DMS 273 (cell line): ENCODE measurements at regions not wholly inside any gene's neighbourhood (a gene's known extent, or its start where the extent isn't known, plus 50 kb on each side); places are given as distances from the start of the nearest gene placed in this dataset.

Experiments
- DNase-seq: peaks from one replicate; lab custom pipeline; 2025; ENCODE audit not compliant: unreplicated experiment; lab: John Stamatoyannopoulos, UW

GRCh38 chr5:24855485-24855884 is 210.7 kb upstream of the CDH10 start:
- DNase-seq: no peak

- no peak for DNase-seq
Observed at GRCh38 chr5:24854850-24855249, 210.1 kb upstream of the CDH10 start.

- DNase-seq: no peak
Observed at GRCh38 chr5:24854350-24854749, 209.6 kb upstream of the CDH10 start.

GRCh38 chr5:24850926-24851486 is 206.2 kb upstream of the CDH10 start:
- no peak for DNase-seq

GRCh38 chr5:24849210-24849609 is 204.4 kb upstream of the CDH10 start:
- no peak for DNase-seq

- DNase-seq: no peak
Observed at GRCh38 chr5:24831989-24832388, 187.2 kb upstream of the CDH10 start.

GRCh38 chr5:24823625-24824024 is 178.8 kb upstream of the CDH10 start:
- DNase-seq: no peak

- no peak for DNase-seq
Observed at GRCh38 chr5:24819841-24820240, 175.1 kb upstream of the CDH10 start.

- DNase-seq: no peak
Observed at GRCh38 chr5:24817966-24818365, 173.2 kb upstream of the CDH10 start.

GRCh38 chr5:24816206-24816605 is 171.4 kb upstream of the CDH10 start:
- DNase-seq: no peak

GRCh38 chr5:24805230-24805629 is 160.5 kb upstream of the CDH10 start:
- no peak for DNase-seq

GRCh38 chr5:24804221-24804681 is 159.5 kb upstream of the CDH10 start:
- no peak for DNase-seq

GRCh38 chr5:24791326-24791725 is 146.5 kb upstream of the CDH10 start:
- no peak for DNase-seq

- no peak for DNase-seq
Observed at GRCh38 chr5:24789611-24790351, 145.0 kb upstream of the CDH10 start.

- no peak for DNase-seq
Observed at GRCh38 chr5:24788829-24789514, 144.2 kb upstream of the CDH10 start.

GRCh38 chr5:24786108-24786507 is 141.3 kb upstream of the CDH10 start:
- no peak for DNase-seq

- DNase-seq: no peak
Observed at GRCh38 chr5:24783596-24783995, 138.8 kb upstream of the CDH10 start.

- DNase-seq: no peak
Observed at GRCh38 chr5:24777392-24777791, 132.6 kb upstream of the CDH10 start.

- DNase-seq: no peak
Observed at GRCh38 chr5:24773261-24773660, 128.5 kb upstream of the CDH10 start.

- DNase-seq: no peak
Observed at GRCh38 chr5:24767086-24767485, 122.3 kb upstream of the CDH10 start.

GRCh38 chr5:24765219-24765618 is 120.4 kb upstream of the CDH10 start:
- DNase-seq: no peak

GRCh38 chr5:24750355-24750754 is 105.6 kb upstream of the CDH10 start:
- DNase-seq: no peak
